DOHH2 (cell line): ENCODE measurements at regions not wholly inside any gene's neighbourhood (a gene's known extent, or its start where the extent isn't known, plus 50 kb on each side); places are given as distances from the start of the nearest gene placed in this dataset.

Experiments used
- H3F3A ChIP-seq: fragments of 200-600 bp; sonication (generic), shearing (Covaris generic); 2 replicates; pipeline ENCODE4 v1.6.0; 2016; ENCODE audit warnings: antibody characterized with exemption, mild to moderate bottlenecking; ENCODE audit not compliant: control insufficient read depth, insufficient read depth
- H3K27ac ChIP-seq: fragments of 200-600 bp; sonication (generic); 2 replicates; pipeline ENCODE4 v1.5.1; 2014; ENCODE audit warnings: low read depth, mild to moderate bottlenecking, low read length, moderate library complexity
- H3K27me3 ChIP-seq: fragments of 200-600 bp; sonication (generic); 2 replicates; pipeline ENCODE4 v1.6.1; 2014; ENCODE audit warnings: mild to moderate bottlenecking, low read length, mixed read lengths; ENCODE audit not compliant: control insufficient read depth
- H3K36me3 ChIP-seq: fragments of 200-600 bp; sonication (generic); 2 replicates; pipeline ENCODE4 v1.6.1; 2014; ENCODE audit warnings: mild to moderate bottlenecking, low read length, moderate library complexity, mixed read lengths; ENCODE audit not compliant: control insufficient read depth
- H3K4me1 ChIP-seq: fragments of 200-600 bp; sonication (generic); 2 replicates; pipeline ENCODE4 v1.6.1; 2014; ENCODE audit warnings: mild to moderate bottlenecking, low read length, mixed read lengths; ENCODE audit not compliant: control insufficient read depth
- H3K4me2 ChIP-seq: fragments of 200-600 bp; sonication (generic); 2 replicates; pipeline ENCODE4 v1.6.0; 2014; ENCODE audit warnings: mild to moderate bottlenecking, low read length, moderate library complexity
- H3K4me3 ChIP-seq: fragments of 200-600 bp; sonication (generic); 2 replicates; pipeline ENCODE4 v1.5.1; 2014; ENCODE audit warnings: mild to moderate bottlenecking, low read length, mixed read lengths
- H3K79me2 ChIP-seq: fragments of 200-600 bp; sonication (generic); 2 replicates; pipeline ENCODE4 v1.6.1; 2014; ENCODE audit warnings: mild to moderate bottlenecking, low read length, mixed read lengths; ENCODE audit not compliant: control insufficient read depth
- H3K9me2 ChIP-seq: fragments of 200-600 bp; sonication (generic); replicated peaks from 2 replicates; pipeline ENCODE4 v1.6.1; 2014; ENCODE audit warnings: mild to moderate bottlenecking, low read length, mixed read lengths; ENCODE audit not compliant: control insufficient read depth
- H3K9me3 ChIP-seq: fragments of 200-600 bp; sonication (generic); 2 replicates; pipeline ENCODE4 v1.6.1; 2014; ENCODE audit warnings: antibody characterized with exemption, low read length, mixed read lengths; ENCODE audit not compliant: control insufficient read depth, insufficient read depth
- H4K20me1 ChIP-seq: fragments of 200-600 bp; sonication (generic); 2 replicates; pipeline ENCODE4 v1.6.0; 2014; ENCODE audit warnings: low read depth, mild to moderate bottlenecking, antibody characterized with exemption, low read length, moderate library complexity; ENCODE audit not compliant: control insufficient read depth, insufficient read depth
- CTCF ChIP-seq: fragments of 200-600 bp; sonication (generic); IDR thresholded peaks from one replicate; pipeline ENCODE4 v1.5.1; 2014; ENCODE audit warnings: antibody characterized with exemption, mild to moderate bottlenecking, low read depth, low read length; ENCODE audit not compliant: poor library complexity, severe bottlenecking
- EZH2phosphoT487 ChIP-seq: fragments of 200-600 bp; sonication (generic); IDR thresholded peaks from 2 replicates; pipeline ENCODE4 v1.6.1; 2017; ENCODE audit warnings: borderline replicate concordance, mild to moderate bottlenecking, antibody characterized with exemption, low read length, moderate library complexity, mixed read lengths

- H3K9me3 ChIP-seq, result no peaks in the 10 kb centered on the region
- no peaks in the 10 kb centered on the region for H4K20me1 ChIP-seq
- H3K4me2 ChIP-seq, result no peak overlapping the region
- TF ChIP-seq EZH2phosphoT487 (no peak), CTCF (no peak)
- peaks cover 38% of the 10 kb centered on the region for H3K27me3 ChIP-seq
- H3K9me2 ChIP-seq, result no peaks in the 10 kb centered on the region
- H3F3A ChIP-seq, result no peaks in the 10 kb centered on the region
- H3K4me3 ChIP-seq, result no peak overlapping the region
- H3K4me1 ChIP-seq, result no peaks in the 10 kb centered on the region
- no peak overlapping the region for H3K27ac ChIP-seq
- H3K36me3 ChIP-seq, result no peaks in the 10 kb centered on the region
- no peaks in the 10 kb centered on the region for H3K79me2 ChIP-seq
Measured at GRCh38 chr11:119586181-119586580, 142.8 kb downstream of the NECTIN1 start.

- no peak for TF ChIP-seq CTCF
- no peak for TF ChIP-seq EZH2phosphoT487
- H3K27ac ChIP-seq, result no peak overlapping the region
Measured at GRCh38 chr11:119585043-119585781, 143.8 kb downstream of the NECTIN1 start.

GRCh38 chr11:119584193-119585042, 144.6 kb downstream of the NECTIN1 start:
- no peak overlapping the region for H3K27ac ChIP-seq
- H3K4me1 ChIP-seq, result no peaks in the 10 kb centered on the region
- no peaks in the 10 kb centered on the region for H3F3A ChIP-seq
- H3K9me3 ChIP-seq, result peaks cover 3% of the 10 kb centered on the region
- TF ChIP-seq EZH2phosphoT487 (no peak), CTCF (no peak)
- no peaks in the 10 kb centered on the region for H3K36me3 ChIP-seq
- no peak overlapping the region for H3K4me3 ChIP-seq
- H3K27me3 ChIP-seq, result peaks cover 37% of the 10 kb centered on the region
- H3K79me2 ChIP-seq, result no peaks in the 10 kb centered on the region
- no peaks in the 10 kb centered on the region for H4K20me1 ChIP-seq
- H3K9me2 ChIP-seq, result no peaks in the 10 kb centered on the region
- H3K4me2 ChIP-seq, result no peak overlapping the region

More at GRCh38 chr11:119585043-119585781, 143.8 kb downstream of the NECTIN1 start:
- H3K9me2 ChIP-seq, result no peaks in the 10 kb centered on the region
- H3F3A ChIP-seq, result no peaks in the 10 kb centered on the region
- H3K27me3 ChIP-seq, result peaks cover 40% of the 10 kb centered on the region
- H3K9me3 ChIP-seq, result peaks cover 1% of the 10 kb centered on the region
- H3K36me3 ChIP-seq, result no peaks in the 10 kb centered on the region
- no peaks in the 10 kb centered on the region for H3K79me2 ChIP-seq
- no peaks in the 10 kb centered on the region for H3K4me1 ChIP-seq
- H3K4me2 ChIP-seq, result no peak overlapping the region
- no peak overlapping the region for H3K4me3 ChIP-seq
- no peaks in the 10 kb centered on the region for H4K20me1 ChIP-seq
